Neural progenitor cell (in vitro differentiated cells): ENCODE measurements at regions not wholly inside any gene's neighbourhood (a gene's known extent, or its start where the extent isn't known, plus 50 kb on each side); places are given as distances from the start of the nearest gene placed in this dataset.
A peak's percentile ranks its signal among the peaks of the same experiment; 100 is the strongest.

Experiments used
- DNase-seq: peaks from one replicate; pipeline ENCODE4 v3.0.0-alpha.2; 2016; ENCODE audit warnings: low spot score
- H2AFZ ChIP-seq: fragments of 200-600 bp; sonication (generic); replicated peaks from 2 replicates; pipeline ENCODE4 v1.6.1; 2016; ENCODE audit warnings: antibody characterized with exemption
- H3F3A ChIP-seq: fragments of 200-600 bp; sonication (generic); 2 replicates; pipeline ENCODE4 v1.6.1; 2016; ENCODE audit warnings: antibody characterized with exemption, low read depth
- H3K27ac ChIP-seq: fragments of 200-600 bp; sonication (generic); 2 replicates; pipeline ENCODE4 v1.5.1; 2016; ENCODE audit warnings: mild to moderate bottlenecking
- H3K27me3 ChIP-seq: fragments of 200-600 bp; sonication (generic); 2 replicates; pipeline ENCODE4 v1.6.1; 2016; ENCODE audit warnings: mild to moderate bottlenecking, moderate library complexity
- H3K36me3 ChIP-seq: fragments of 200-600 bp; sonication (generic); 2 replicates; pipeline ENCODE4 v1.5.1; 2016
- H3K4me1 ChIP-seq: fragments of 200-600 bp; sonication (generic); 2 replicates; pipeline ENCODE4 v1.6.1; 2016; ENCODE audit warnings: mixed run types
- H3K4me2 ChIP-seq: fragments of 200-600 bp; sonication (generic); 2 replicates; pipeline ENCODE4 v1.6.1; 2016
- H3K4me3 ChIP-seq: fragments of 200-600 bp; sonication (generic); 2 replicates; pipeline ENCODE4 v1.5.1; 2016
- H3K79me2 ChIP-seq: fragments of 200-600 bp; sonication (generic); 2 replicates; pipeline ENCODE4 v1.6.1; 2016; ENCODE audit warnings: low read depth
- H3K9ac ChIP-seq: fragments of 200-600 bp; sonication (generic); 2 replicates; pipeline ENCODE4 v1.6.1; 2016
- H3K9me3 ChIP-seq: fragments of 200-600 bp; sonication (generic); 2 replicates; pipeline ENCODE4 v1.5.1; 2016; ENCODE audit warnings: low read depth
- H4K20me1 ChIP-seq: fragments of 200-600 bp; sonication (generic); 2 replicates; pipeline ENCODE4 v1.6.1; 2016; ENCODE audit warnings: low read depth
- H3K27ac Mint-ChIP-seq: 3 replicates; pipeline ENCODE4 v1.8.0; 2021; ENCODE audit warnings: mixed read lengths
- H3K27me3 Mint-ChIP-seq: 2 replicates; pipeline ENCODE4 v1.8.0; 2022; ENCODE audit warnings: low read depth, mild to moderate bottlenecking, inconsistent platforms, moderate library complexity, mixed read lengths; ENCODE audit not compliant: insufficient read depth
- H3K36me3 Mint-ChIP-seq: 3 replicates; pipeline ENCODE4 v1.8.0; 2021; ENCODE audit warnings: mixed read lengths
- H3K4me1 Mint-ChIP-seq: 3 replicates; pipeline ENCODE4 v1.8.0; 2021; ENCODE audit warnings: mixed read lengths
- H3K4me3 Mint-ChIP-seq: 3 replicates; pipeline ENCODE4 v1.8.0; 2021; ENCODE audit warnings: mild to moderate bottlenecking, moderate library complexity, mixed read lengths
- H3K9me3 Mint-ChIP-seq: 3 replicates; pipeline ENCODE4 v1.8.0; 2020; ENCODE audit warnings: mixed read lengths
- CTCF ChIP-seq: fragments of 200-600 bp; sonication (generic); IDR thresholded peaks from 2 replicates; pipeline ENCODE4 v1.5.1; 2017; ENCODE audit warnings: antibody characterized with exemption, mild to moderate bottlenecking
- EZH2 ChIP-seq: fragments of 200-600 bp; sonication (generic); IDR thresholded peaks from 2 replicates; pipeline ENCODE4 v1.6.1; 2017; ENCODE audit warnings: antibody characterized with exemption, mild to moderate bottlenecking, moderate library complexity
- EZH2phosphoT487 ChIP-seq: fragments of 200-600 bp; sonication (generic); IDR thresholded peaks from 2 replicates; pipeline ENCODE4 v1.6.1; 2017; ENCODE audit warnings: antibody characterized with exemption

GRCh38 chr4:38283724-38284123, 323.5 kb downstream of the PTTG2 start:
- H3K4me1 ChIP-seq: peaks cover 62% of the 10 kb centered on the region
- H3K36me3 ChIP-seq: no peaks in the 10 kb centered on the region
- H3K4me1 Mint-ChIP-seq: peaks cover 66% of the 10 kb centered on the region
- H3K27me3 ChIP-seq: no peaks in the 10 kb centered on the region
- peaks cover 2% of the 10 kb centered on the region for H3K9me3 Mint-ChIP-seq
- no peaks in the 10 kb centered on the region for H3K36me3 Mint-ChIP-seq
- no peaks in the 10 kb centered on the region for H3K79me2 ChIP-seq
- DNase-seq: no peak
- H3K4me2 ChIP-seq: no peak overlapping the region
- no peaks in the 10 kb centered on the region for H4K20me1 ChIP-seq
- H3K4me3 ChIP-seq: no peak overlapping the region
- H3K4me3 Mint-ChIP-seq: no peak overlapping the region
- TF ChIP-seq EZH2: no peak
- TF ChIP-seq CTCF: no peak
- TF ChIP-seq EZH2phosphoT487: no peak
- H3K9ac ChIP-seq: no peak overlapping the region
- no peak overlapping the region for H2AFZ ChIP-seq
- no peaks in the 10 kb centered on the region for H3K9me3 ChIP-seq
- H3K27me3 Mint-ChIP-seq: peaks cover 2% of the 10 kb centered on the region
- peaks cover 45% of the 10 kb centered on the region for H3F3A ChIP-seq
- no peak overlapping the region for H3K27ac Mint-ChIP-seq
- H3K27ac ChIP-seq: no peak overlapping the region

GRCh38 chr4:38284294-38285030, 324.3 kb downstream of the PTTG2 start:
- no peaks in the 10 kb centered on the region for H3K27me3 ChIP-seq
- peaks cover 41% of the 10 kb centered on the region for H3F3A ChIP-seq
- H3K4me2 ChIP-seq: no peak overlapping the region
- peaks cover 66% of the 10 kb centered on the region for H3K4me1 ChIP-seq
- no peak overlapping the region for H3K4me3 Mint-ChIP-seq
- no peak overlapping the region for H3K9ac ChIP-seq
- no peak overlapping the region for H3K27ac ChIP-seq
- H3K4me1 Mint-ChIP-seq: peaks cover 64% of the 10 kb centered on the region
- TF ChIP-seq EZH2 (no peak), CTCF (no peak), EZH2phosphoT487 (no peak)
- no peaks in the 10 kb centered on the region for H3K9me3 ChIP-seq
- no peak overlapping the region for H3K27ac Mint-ChIP-seq
- H3K9me3 Mint-ChIP-seq: peaks cover 2% of the 10 kb centered on the region
- no peak overlapping the region for H2AFZ ChIP-seq
- H3K79me2 ChIP-seq: no peaks in the 10 kb centered on the region
- no peaks in the 10 kb centered on the region for H4K20me1 ChIP-seq
- DNase-seq: no peak
- H3K4me3 ChIP-seq: no peak overlapping the region
- no peaks in the 10 kb centered on the region for H3K36me3 Mint-ChIP-seq
- no peaks in the 10 kb centered on the region for H3K36me3 ChIP-seq
- H3K27me3 Mint-ChIP-seq: peaks cover 2% of the 10 kb centered on the region

GRCh38 chr4:38287101-38287851, 327.1 kb downstream of the PTTG2 start:
- Mint-ChIP-seq H3K27me3 (peaks cover 5% of the 10 kb centered on the region), H3K36me3 (no peaks in the 10 kb centered on the region), H3K9me3 (peaks cover 8% of the 10 kb centered on the region), H3K4me1 (peaks cover 42% of the 10 kb centered on the region), H3K27ac (peak overlapping the region; percentile 79), H3K4me3 (peak overlapping the region; percentile 28)
- no peak overlapping the region for H3K4me3 ChIP-seq
- DNase-seq: peak; percentile 66
- H3K4me2 ChIP-seq: peak overlapping the region; percentile 70
- no peaks in the 10 kb centered on the region for H3K36me3 ChIP-seq
- no peak for TF ChIP-seq EZH2phosphoT487
- H3K9me3 ChIP-seq: no peaks in the 10 kb centered on the region
- H3K9ac ChIP-seq: no peak overlapping the region
- peak overlapping the region; percentile 35 for H2AFZ ChIP-seq
- peak overlapping the region; percentile 54 for H3K27ac ChIP-seq
- peaks cover 43% of the 10 kb centered on the region for H3K4me1 ChIP-seq
- H4K20me1 ChIP-seq: no peaks in the 10 kb centered on the region
- H3K27me3 ChIP-seq: no peaks in the 10 kb centered on the region
- H3F3A ChIP-seq: peaks cover 22% of the 10 kb centered on the region
- no peaks in the 10 kb centered on the region for H3K79me2 ChIP-seq

GRCh38 chr4:38289553-38289952, 329.4 kb downstream of the PTTG2 start:
- H3K27ac Mint-ChIP-seq: no peak overlapping the region
- H3K9me3 ChIP-seq: peaks cover 10% of the 10 kb centered on the region
- H3K36me3 Mint-ChIP-seq: no peaks in the 10 kb centered on the region
- H3K4me2 ChIP-seq: no peak overlapping the region
- peaks cover 27% of the 10 kb centered on the region for H3K9me3 Mint-ChIP-seq
- DNase-seq: no peak
- peaks cover 5% of the 10 kb centered on the region for H3K27me3 Mint-ChIP-seq
- H3K27me3 ChIP-seq: no peaks in the 10 kb centered on the region
- peaks cover 22% of the 10 kb centered on the region for H3F3A ChIP-seq
- no peaks in the 10 kb centered on the region for H4K20me1 ChIP-seq
- no peak overlapping the region for H3K27ac ChIP-seq
- no peak for TF ChIP-seq EZH2
- no peak for TF ChIP-seq CTCF
- TF ChIP-seq EZH2phosphoT487: no peak
- H3K9ac ChIP-seq: no peak overlapping the region
- no peaks in the 10 kb centered on the region for H3K36me3 ChIP-seq
- H2AFZ ChIP-seq: no peak overlapping the region
- peaks cover 32% of the 10 kb centered on the region for H3K4me1 ChIP-seq
- no peak overlapping the region for H3K4me3 Mint-ChIP-seq
- no peaks in the 10 kb centered on the region for H3K79me2 ChIP-seq
- peaks cover 33% of the 10 kb centered on the region for H3K4me1 Mint-ChIP-seq
- no peak overlapping the region for H3K4me3 ChIP-seq
